ENCODE measurements at regions not wholly inside any gene's neighbourhood (a gene's known extent, or its start where the extent isn't known, plus 50 kb on each side); places are given as distances from the start of the nearest gene placed in this dataset.

DNA sequence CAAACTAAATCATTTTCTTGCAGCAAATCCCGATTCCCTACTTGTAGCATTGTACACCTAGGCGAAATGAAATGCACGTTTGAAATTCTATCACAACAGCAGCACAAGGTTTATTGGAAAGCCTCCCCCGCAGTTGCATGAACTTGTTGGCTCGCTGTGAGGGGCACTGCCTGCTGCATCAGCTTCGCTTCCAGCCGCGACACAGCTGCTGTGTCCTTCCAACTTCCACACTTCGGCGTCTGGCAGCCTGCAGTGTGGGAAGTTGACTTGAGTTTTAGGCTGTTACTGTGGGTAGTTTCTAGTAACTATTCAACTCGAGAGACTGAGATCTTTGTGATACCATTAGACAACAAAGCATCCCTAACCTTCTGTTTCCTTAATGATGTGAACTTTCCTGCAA, 315.8 kb upstream of the TPK1 start:
- TF ChIP-seq CTCF (IDR thresholded peaks at IDR 0.05) (no peak), POLR2A (IDR thresholded peaks at IDR 0.05) (no peak)
- Histone ChIP-seq H3K4me3 (no peak overlapping the region), H3K27ac (no peak overlapping the region), H3K36me3 (no peaks in the 10 kb centered on the region), H3K4me1 (no peaks in the 10 kb centered on the region), H3K9me3 (no peaks in the 10 kb centered on the region), H3K27me3 (no peaks in the 10 kb centered on the region)
- no peak for DNase-seq
- intact Hi-C loops (cut with DNase I; ENCODE audit: low total_unique reads), result no loop called here

DNA sequence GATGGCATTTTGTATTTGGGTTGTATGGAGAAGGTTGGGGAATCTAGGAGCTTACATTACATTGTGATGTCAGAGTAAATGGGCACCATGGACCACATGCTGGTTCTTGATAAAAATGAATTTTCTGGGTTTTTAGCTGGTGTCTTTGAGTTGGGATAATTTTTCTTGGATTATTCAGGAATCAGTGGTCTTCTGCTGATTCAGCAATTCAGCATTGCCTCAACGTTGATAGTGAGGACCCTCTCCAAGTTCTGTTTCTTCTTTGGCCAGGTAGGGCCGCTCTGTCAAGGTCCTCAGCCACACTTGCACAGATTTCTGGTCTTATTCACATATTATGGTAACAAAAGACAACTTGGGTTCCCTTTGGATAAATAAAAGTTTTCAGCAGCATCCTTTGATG, 312.0 kb upstream of the TPK1 start:
- intact Hi-C loops (cut with DNase I; ENCODE audit: low total_unique reads), result no loop called here
- no peaks in the 10 kb centered on the region for H3K36me3 ChIP-seq
- H3K27me3 ChIP-seq, result no peaks in the 10 kb centered on the region
- DNase-seq, result no peak
- TF ChIP-seq CTCF (IDR thresholded peaks at IDR 0.05), result no peak
- TF ChIP-seq POLR2A (IDR thresholded peaks at IDR 0.05), result no peak
- H3K27ac ChIP-seq, result no peak overlapping the region
- no peaks in the 10 kb centered on the region for H3K9me3 ChIP-seq
- H3K4me1 ChIP-seq, result no peaks in the 10 kb centered on the region
- no peak overlapping the region for H3K4me3 ChIP-seq

GRCh38 chr7:145143685-145144084, 307.8 kb upstream of the TPK1 start:
- no peak for TF ChIP-seq CTCF (IDR thresholded peaks at IDR 0.05)
- TF ChIP-seq POLR2A (IDR thresholded peaks at IDR 0.05), result no peak
- DNase-seq, result no peak
- Histone ChIP-seq H3K4me3 (no peak overlapping the region), H3K36me3 (no peaks in the 10 kb centered on the region), H3K9me3 (no peaks in the 10 kb centered on the region), H3K27ac (no peak overlapping the region), H3K4me1 (no peaks in the 10 kb centered on the region), H3K27me3 (no peaks in the 10 kb centered on the region)
- intact Hi-C loops (cut with DNase I; ENCODE audit: low total_unique reads), result no loop called here

- Histone ChIP-seq H3K4me1 (no peaks in the 10 kb centered on the region), H3K36me3 (no peaks in the 10 kb centered on the region), H3K27ac (no peak overlapping the region), H3K4me3 (no peak overlapping the region), H3K27me3 (no peaks in the 10 kb centered on the region), H3K9me3 (no peaks in the 10 kb centered on the region)
- TF ChIP-seq POLR2A (IDR thresholded peaks at IDR 0.05), result no peak
- no peak for TF ChIP-seq CTCF (IDR thresholded peaks at IDR 0.05)
- intact Hi-C loops (cut with DNase I; ENCODE audit: low total_unique reads), result no loop called here
- DNase-seq, result no peak
Observed at GRCh38 chr7:145134377-145134776, 298.5 kb upstream of the TPK1 start.

DNA sequence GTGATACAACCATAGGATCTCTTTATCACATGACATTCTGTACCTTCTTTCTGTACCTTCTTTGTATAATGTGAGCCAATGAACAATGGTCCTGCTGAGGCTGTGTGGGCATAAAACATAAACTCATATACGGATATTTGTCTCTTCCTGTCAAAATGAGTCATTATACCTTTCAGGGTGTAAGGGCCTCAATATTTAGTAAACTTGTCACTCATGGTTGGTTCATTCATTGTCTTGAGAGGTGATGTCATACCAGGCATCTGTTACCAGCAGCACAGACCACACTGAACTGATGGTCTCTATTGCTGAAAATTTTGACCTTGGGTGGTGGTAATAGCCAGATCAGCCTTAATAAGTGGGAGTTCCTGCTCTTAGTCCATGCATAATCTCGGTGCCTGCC, 287.6 kb upstream of the TPK1 start:
- H3K36me3 ChIP-seq, result no peaks in the 10 kb centered on the region
- H3K4me3 ChIP-seq, result no peak overlapping the region
- intact Hi-C loops (cut with DNase I; ENCODE audit: low total_unique reads), result no loop called here
- H3K9me3 ChIP-seq, result no peaks in the 10 kb centered on the region
- no peak for DNase-seq
- H3K4me1 ChIP-seq, result no peaks in the 10 kb centered on the region
- no peaks in the 10 kb centered on the region for H3K27me3 ChIP-seq
- no peak overlapping the region for H3K27ac ChIP-seq
- TF ChIP-seq POLR2A (IDR thresholded peaks at IDR 0.05) (no peak), CTCF (IDR thresholded peaks at IDR 0.05) (no peak)
